Sigmoid colon (tissue), 4 donors: ENCODE measurements at regions not wholly inside any gene's neighbourhood (a gene's known extent, or its start where the extent isn't known, plus 50 kb on each side); places are given as distances from the start of the nearest gene placed in this dataset.

ENCODE experiments used
- CTCF ChIP-seq, 4 experiments: fragments of 450-650 bp in 3 of 4; fragments of 200-600 bp in 1 of 4; IDR thresholded peaks; one replicate each; pipeline ENCODE4 v1.5.1; 2016 to 2019; ENCODE audit warnings: antibody characterized with exemption in 4 of 4, mild to moderate bottlenecking in 3 of 4, moderate library complexity in 2 of 4
- POLR2A ChIP-seq, 2 donors: fragments of 450-650 bp; IDR thresholded peaks; one replicate each; pipeline ENCODE4 v1.6.1; 2016; ENCODE audit warnings: antibody characterized with exemption in 2 of 2, mild to moderate bottlenecking in 2 of 2, moderate library complexity in 2 of 2
- POLR2AphosphoS5 ChIP-seq, 4 donors: sonication (generic); formaldehyde crosslinking; IDR thresholded peaks; one replicate each; pipeline ENCODE4 v1.6.1; 2017; ENCODE audit warnings: antibody characterized with exemption in 4 of 4

GRCh38 chr13:26948353-26948752 lies 187.8 kb upstream of the GPR12 start:
- no peak for TF ChIP-seq CTCF (IDR thresholded peaks at IDR 0.05)
- no peak for TF ChIP-seq POLR2A (IDR thresholded peaks at IDR 0.05)
- TF ChIP-seq POLR2AphosphoS5 (IDR thresholded peaks at IDR 0.05): no peak
